ENCODE measurements at regions not wholly inside any gene's neighbourhood (a gene's known extent, or its start where the extent isn't known, plus 50 kb on each side); places are given as distances from the start of the nearest gene placed in this dataset.

- no peak for TF ChIP-seq ZBED4 (CRISPR knock-in tag; IDR thresholded peaks at IDR 0.05; ENCODE audit: borderline replicate concordance)
- TF ChIP-seq ZBTB38 (CRISPR knock-in tag; IDR thresholded peaks at IDR 0.05) = 0 out of 2 replicates have a peak, but pooled peaks have one; percentile 10
- TF ChIP-seq ZNF788 (CRISPR knock-in tag; IDR thresholded peaks at IDR 0.05; ENCODE audit: borderline replicate concordance) = no peak
- TF ChIP-seq ZNF263 (CRISPR knock-in tag; IDR thresholded peaks at IDR 0.05) = peak; percentile 17; the same call in 1 of the 2 replicates
- TF ChIP-seq ZNF567 (CRISPR knock-in tag; IDR thresholded peaks at IDR 0.05; ENCODE audit: borderline replicate concordance) = no peak
- TF ChIP-seq ZNF296 (CRISPR knock-in tag; conservative IDR thresholded peaks at IDR 0.05) = 0 out of 2 replicates have a peak, but pooled peaks have one; percentile 26
- no peak for TF ChIP-seq PRMT3 (CRISPR knock-in tag; IDR thresholded peaks at IDR 0.05; ENCODE audit: borderline replicate concordance, low read depth)
- TF ChIP-seq AGO1 (IDR thresholded peaks at IDR 0.05; ENCODE audit: low read depth, low read length, poor library complexity, severe bottlenecking) = no peak
- 0 out of 2 replicates have a peak, but pooled peaks have one; percentile 44 for TF ChIP-seq ZNF30 (CRISPR knock-in tag; IDR thresholded peaks at IDR 0.05)
- no peak for TF ChIP-seq ZNF724P (CRISPR knock-in tag; IDR thresholded peaks at IDR 0.05; ENCODE audit: borderline replicate concordance)
- TF ChIP-seq ZKSCAN8 (CRISPR knock-in tag; IDR thresholded peaks at IDR 0.05; ENCODE audit: borderline replicate concordance) = no peak
- TF ChIP-seq, protein P1, sequence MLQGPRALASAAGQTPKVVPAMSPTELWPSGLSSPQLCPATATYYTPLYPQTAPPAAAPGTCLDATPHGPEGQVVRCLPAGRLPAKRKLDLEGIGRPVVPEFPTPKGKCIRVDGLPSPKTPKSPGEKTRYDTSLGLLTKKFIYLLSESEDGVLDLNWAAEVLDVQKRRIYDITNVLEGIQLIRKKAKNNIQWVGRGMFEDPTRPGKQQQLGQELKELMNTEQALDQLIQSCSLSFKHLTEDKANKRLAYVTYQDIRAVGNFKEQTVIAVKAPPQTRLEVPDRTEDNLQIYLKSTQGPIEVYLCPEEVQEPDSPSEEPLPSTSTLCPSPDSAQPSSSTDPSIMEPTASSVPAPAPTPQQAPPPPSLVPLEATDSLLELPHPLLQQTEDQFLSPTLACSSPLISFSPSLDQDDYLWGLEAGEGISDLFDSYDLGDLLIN (CRISPR knock-in tag; IDR thresholded peaks at IDR 0.05; ENCODE audit: borderline replicate concordance) = no peak
- TF ChIP-seq HOXD1 (CRISPR knock-in tag; IDR thresholded peaks at IDR 0.05) = no peak
- no peak for TF ChIP-seq HDAC1 (CRISPR knock-in tag; IDR thresholded peaks at IDR 0.05)
- no peak for TF ChIP-seq DNMT3B (CRISPR knock-in tag; conservative IDR thresholded peaks at IDR 0.05)
- TF ChIP-seq, protein P2, sequence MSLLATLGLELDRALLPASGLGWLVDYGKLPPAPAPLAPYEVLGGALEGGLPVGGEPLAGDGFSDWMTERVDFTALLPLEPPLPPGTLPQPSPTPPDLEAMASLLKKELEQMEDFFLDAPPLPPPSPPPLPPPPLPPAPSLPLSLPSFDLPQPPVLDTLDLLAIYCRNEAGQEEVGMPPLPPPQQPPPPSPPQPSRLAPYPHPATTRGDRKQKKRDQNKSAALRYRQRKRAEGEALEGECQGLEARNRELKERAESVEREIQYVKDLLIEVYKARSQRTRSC (CRISPR knock-in tag; IDR thresholded peaks at IDR 0.05; ENCODE audit: low read depth) = no peak
- no peak for TF ChIP-seq ZFP36L1 (CRISPR knock-in tag; IDR thresholded peaks at IDR 0.05)
- TF ChIP-seq MLX (CRISPR knock-in tag; IDR thresholded peaks at IDR 0.05) = no peak
- no peak for TF ChIP-seq ZNF703 (CRISPR knock-in tag; IDR thresholded peaks at IDR 0.05; ENCODE audit: borderline replicate concordance)
- no peak for TF ChIP-seq PAWR (CRISPR knock-in tag; IDR thresholded peaks at IDR 0.05; ENCODE audit: borderline replicate concordance)
- TF ChIP-seq POLR2AphosphoS2 (IDR thresholded peaks at IDR 0.05; ENCODE audit: low read depth, low read length) = no peak
Measured at GRCh38 chr15:75138016-75138999, 63.4 kb upstream of the C15orf39 start (continued).

All from HepG2 (cell line).